ENCODE measurements at regions not wholly inside any gene's neighbourhood (a gene's known extent, or its start where the extent isn't known, plus 50 kb on each side); places are given as distances from the start of the nearest gene placed in this dataset.

GRCh38 chr18:73638709-73639108, 508.9 kb downstream of the FBXO15 start:
- Histone ChIP-seq H3K9ac (ENCODE audit: low read length) (no peak overlapping the region), H3K9me3 (ENCODE audit: insufficient read depth, low read length) (no peaks in the 10 kb centered on the region), H3K27ac (ENCODE audit: low read length) (no peak overlapping the region), H3K27me3 (ENCODE audit: low read depth, low read length) (no peaks in the 10 kb centered on the region), H3K4me3 (ENCODE audit: low read length) (no peak overlapping the region), H3K4me1 (ENCODE audit: low read length) (no peaks in the 10 kb centered on the region), H4K20me1 (ENCODE audit: insufficient read depth, low read length) (no peaks in the 10 kb centered on the region), H3K79me2 (ENCODE audit: low read length) (no peaks in the 10 kb centered on the region), H3K36me3 (replicated peaks; ENCODE audit: low read depth, low read length) (no peaks in the 10 kb centered on the region), H3K4me2 (ENCODE audit: low read length) (no peak overlapping the region), H2AFZ (ENCODE audit: low read depth, low read length) (no peak overlapping the region)
- TF ChIP-seq, protein P1, sequence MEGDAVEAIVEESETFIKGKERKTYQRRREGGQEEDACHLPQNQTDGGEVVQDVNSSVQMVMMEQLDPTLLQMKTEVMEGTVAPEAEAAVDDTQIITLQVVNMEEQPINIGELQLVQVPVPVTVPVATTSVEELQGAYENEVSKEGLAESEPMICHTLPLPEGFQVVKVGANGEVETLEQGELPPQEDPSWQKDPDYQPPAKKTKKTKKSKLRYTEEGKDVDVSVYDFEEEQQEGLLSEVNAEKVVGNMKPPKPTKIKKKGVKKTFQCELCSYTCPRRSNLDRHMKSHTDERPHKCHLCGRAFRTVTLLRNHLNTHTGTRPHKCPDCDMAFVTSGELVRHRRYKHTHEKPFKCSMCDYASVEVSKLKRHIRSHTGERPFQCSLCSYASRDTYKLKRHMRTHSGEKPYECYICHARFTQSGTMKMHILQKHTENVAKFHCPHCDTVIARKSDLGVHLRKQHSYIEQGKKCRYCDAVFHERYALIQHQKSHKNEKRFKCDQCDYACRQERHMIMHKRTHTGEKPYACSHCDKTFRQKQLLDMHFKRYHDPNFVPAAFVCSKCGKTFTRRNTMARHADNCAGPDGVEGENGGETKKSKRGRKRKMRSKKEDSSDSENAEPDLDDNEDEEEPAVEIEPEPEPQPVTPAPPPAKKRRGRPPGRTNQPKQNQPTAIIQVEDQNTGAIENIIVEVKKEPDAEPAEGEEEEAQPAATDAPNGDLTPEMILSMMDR (IDR thresholded peaks at IDR 0.05; ENCODE audit: low read depth, low read length): no peak
- no peak for TF ChIP-seq EZH2phosphoT487 (IDR thresholded peaks at IDR 0.05; ENCODE audit: low read depth)

DNA sequence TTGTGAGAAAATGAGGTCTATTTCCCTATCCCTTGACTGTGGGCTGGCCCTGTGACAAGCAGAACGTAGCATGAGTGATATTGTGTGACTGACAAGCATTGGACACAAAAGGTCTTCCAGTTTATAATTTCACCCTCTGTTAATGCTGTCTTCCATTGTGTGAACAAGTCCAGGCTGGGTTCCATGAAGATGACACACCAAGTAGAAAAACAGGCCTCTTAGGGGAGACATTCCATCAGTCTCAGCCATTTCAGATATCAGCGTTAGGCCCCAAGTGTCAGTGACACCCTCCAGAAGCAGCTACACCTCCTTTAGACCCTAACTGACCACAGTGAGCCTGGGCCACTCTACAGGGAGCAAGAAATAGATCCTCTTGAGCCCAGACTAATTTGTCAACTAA, 511.3 kb downstream of the FBXO15 start:
- Histone ChIP-seq H4K20me1 (ENCODE audit: insufficient read depth, low read length) (no peaks in the 10 kb centered on the region), H3K27ac (ENCODE audit: low read length) (no peak overlapping the region), H3K4me2 (ENCODE audit: low read length) (no peak overlapping the region), H3K36me3 (replicated peaks; ENCODE audit: low read depth, low read length) (no peaks in the 10 kb centered on the region), H2AFZ (ENCODE audit: low read depth, low read length) (no peak overlapping the region), H3K79me2 (ENCODE audit: low read length) (no peaks in the 10 kb centered on the region), H3K9ac (ENCODE audit: low read length) (no peak overlapping the region), H3K4me1 (ENCODE audit: low read length) (no peaks in the 10 kb centered on the region), H3K4me3 (ENCODE audit: low read length) (no peak overlapping the region), H3K27me3 (ENCODE audit: low read depth, low read length) (no peaks in the 10 kb centered on the region), H3K9me3 (ENCODE audit: insufficient read depth, low read length) (no peaks in the 10 kb centered on the region)
- TF ChIP-seq, protein P1 (IDR thresholded peaks at IDR 0.05; ENCODE audit: low read depth, low read length): no peak
- no peak for TF ChIP-seq EZH2phosphoT487 (IDR thresholded peaks at IDR 0.05; ENCODE audit: low read depth)

DNA sequence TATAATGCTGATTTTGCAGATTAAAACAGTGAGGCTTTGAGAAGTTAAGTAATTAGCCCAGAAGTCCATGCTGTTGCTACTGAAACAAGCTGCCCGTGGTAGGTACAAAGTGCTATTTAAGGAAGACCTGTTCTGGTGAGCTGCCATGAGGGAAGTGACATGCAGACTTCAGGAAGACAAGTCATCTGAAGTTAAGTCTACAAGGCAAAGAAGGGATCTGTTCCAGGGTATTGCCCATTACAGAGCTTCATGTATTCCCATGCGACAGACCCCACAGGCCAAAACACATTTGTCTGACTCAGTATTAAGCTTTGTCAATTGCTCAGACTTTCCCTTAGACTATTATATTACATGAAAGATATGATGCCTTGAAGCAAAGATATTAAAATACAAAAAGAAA, 520.8 kb downstream of the FBXO15 start:
- no peaks in the 10 kb centered on the region for H3K9me3 ChIP-seq (ENCODE audit: insufficient read depth, low read length)
- no peak overlapping the region for H3K4me3 ChIP-seq (ENCODE audit: low read length)
- TF ChIP-seq, protein P1 (IDR thresholded peaks at IDR 0.05; ENCODE audit: low read depth, low read length): no peak
- no peak for TF ChIP-seq EZH2phosphoT487 (IDR thresholded peaks at IDR 0.05; ENCODE audit: low read depth)
- H3K36me3 ChIP-seq (replicated peaks; ENCODE audit: low read depth, low read length): no peaks in the 10 kb centered on the region
- no peaks in the 10 kb centered on the region for H3K79me2 ChIP-seq (ENCODE audit: low read length)
- H3K27me3 ChIP-seq (ENCODE audit: low read depth, low read length): no peaks in the 10 kb centered on the region
- H3K9ac ChIP-seq (ENCODE audit: low read length): no peak overlapping the region
- no peaks in the 10 kb centered on the region for H3K4me1 ChIP-seq (ENCODE audit: low read length)
- H4K20me1 ChIP-seq (ENCODE audit: insufficient read depth, low read length): no peaks in the 10 kb centered on the region
- H2AFZ ChIP-seq (ENCODE audit: low read depth, low read length): no peak overlapping the region
- H3K27ac ChIP-seq (ENCODE audit: low read length): no peak overlapping the region
- H3K4me2 ChIP-seq (ENCODE audit: low read length): no peak overlapping the region

GRCh38 chr18:73626221-73626620, 521.4 kb downstream of the FBXO15 start:
- Histone ChIP-seq H3K9me3 (ENCODE audit: insufficient read depth, low read length) (no peaks in the 10 kb centered on the region), H3K9ac (ENCODE audit: low read length) (no peak overlapping the region), H3K79me2 (ENCODE audit: low read length) (no peaks in the 10 kb centered on the region), H3K36me3 (replicated peaks; ENCODE audit: low read depth, low read length) (no peaks in the 10 kb centered on the region), H3K4me1 (ENCODE audit: low read length) (no peaks in the 10 kb centered on the region), H4K20me1 (ENCODE audit: insufficient read depth, low read length) (no peaks in the 10 kb centered on the region), H3K4me3 (ENCODE audit: low read length) (no peak overlapping the region), H3K27me3 (ENCODE audit: low read depth, low read length) (no peaks in the 10 kb centered on the region), H3K4me2 (ENCODE audit: low read length) (no peak overlapping the region), H2AFZ (ENCODE audit: low read depth, low read length) (no peak overlapping the region), H3K27ac (ENCODE audit: low read length) (no peak overlapping the region)
- no peak for TF ChIP-seq EZH2phosphoT487 (IDR thresholded peaks at IDR 0.05; ENCODE audit: low read depth)
- TF ChIP-seq, protein P1 (IDR thresholded peaks at IDR 0.05; ENCODE audit: low read depth, low read length): no peak

All from OCI-LY3 (cell line).